GM19025 (cell line): ENCODE measurements at regions not wholly inside any gene's neighbourhood (a gene's known extent, or its start where the extent isn't known, plus 50 kb on each side); places are given as distances from the start of the nearest gene placed in this dataset.

Experiments
- ATAC-seq: cut with Tn5 transposase; IDR thresholded peaks from one replicate; pipeline ENCODE4 v1.9.1; 2021; ENCODE audit warnings: mild to moderate bottlenecking, low read depth, moderate library complexity; ENCODE audit not compliant: unreplicated experiment

DNA sequence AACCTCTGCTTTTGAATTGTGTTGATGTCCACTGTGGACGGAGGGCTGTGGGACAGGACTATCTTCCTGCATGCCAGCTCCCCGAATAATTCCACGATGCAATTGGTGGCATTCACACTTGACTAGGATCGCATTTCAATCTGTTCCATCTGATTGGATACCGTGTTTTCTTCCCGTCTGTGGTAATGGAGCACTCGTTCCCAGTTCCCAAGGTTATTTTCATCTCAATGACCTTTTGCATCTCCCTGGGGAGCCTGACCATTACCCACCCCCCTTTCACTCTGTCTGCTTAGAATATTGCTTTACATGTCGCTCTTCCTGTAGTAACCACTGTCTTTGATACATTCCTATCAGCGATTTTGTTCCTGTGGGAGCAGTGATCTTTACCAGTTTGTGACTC lies 402.2 kb upstream of the WWC1 start:
- no peak for ATAC-seq

DNA sequence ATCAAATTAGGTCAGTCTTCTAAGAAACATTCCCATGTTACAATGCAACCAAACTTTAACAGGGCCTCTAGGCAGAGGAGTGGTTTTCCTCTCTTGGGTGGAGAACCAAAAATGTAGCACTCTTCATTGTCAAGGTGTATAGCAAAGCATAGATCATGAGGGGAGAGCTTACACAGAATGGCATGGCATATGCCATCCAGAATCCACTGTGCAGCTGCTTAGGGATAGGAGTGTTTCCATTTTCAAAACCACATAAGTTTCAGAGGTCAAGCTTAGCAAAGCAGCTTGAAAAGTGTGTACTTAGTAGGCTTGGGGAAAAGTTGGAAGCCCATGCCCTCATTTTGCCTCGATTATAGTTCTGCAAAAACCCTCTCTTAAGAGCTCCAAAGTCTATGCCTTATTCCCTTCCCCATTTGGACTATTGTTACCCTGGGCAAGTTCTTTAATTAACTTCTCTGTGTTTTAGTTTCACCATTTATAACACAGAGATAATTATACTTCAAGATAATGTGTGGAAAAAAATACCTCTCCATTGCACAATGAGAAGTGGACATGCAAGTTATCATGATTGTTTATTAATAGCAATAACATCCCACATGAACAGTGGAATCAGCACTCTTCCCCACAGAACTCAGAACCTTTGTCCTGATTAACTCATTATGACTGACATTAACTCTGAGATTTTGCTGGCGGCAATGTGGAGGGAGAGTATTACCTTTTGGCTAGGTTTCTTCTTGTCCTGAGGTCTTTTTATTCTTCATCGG lies 398.9 kb upstream of the WWC1 start:
- no peak for ATAC-seq

- no peak for ATAC-seq
Measured at GRCh38 chr5:167893271-167893670, 398.2 kb upstream of the WWC1 start.

DNA sequence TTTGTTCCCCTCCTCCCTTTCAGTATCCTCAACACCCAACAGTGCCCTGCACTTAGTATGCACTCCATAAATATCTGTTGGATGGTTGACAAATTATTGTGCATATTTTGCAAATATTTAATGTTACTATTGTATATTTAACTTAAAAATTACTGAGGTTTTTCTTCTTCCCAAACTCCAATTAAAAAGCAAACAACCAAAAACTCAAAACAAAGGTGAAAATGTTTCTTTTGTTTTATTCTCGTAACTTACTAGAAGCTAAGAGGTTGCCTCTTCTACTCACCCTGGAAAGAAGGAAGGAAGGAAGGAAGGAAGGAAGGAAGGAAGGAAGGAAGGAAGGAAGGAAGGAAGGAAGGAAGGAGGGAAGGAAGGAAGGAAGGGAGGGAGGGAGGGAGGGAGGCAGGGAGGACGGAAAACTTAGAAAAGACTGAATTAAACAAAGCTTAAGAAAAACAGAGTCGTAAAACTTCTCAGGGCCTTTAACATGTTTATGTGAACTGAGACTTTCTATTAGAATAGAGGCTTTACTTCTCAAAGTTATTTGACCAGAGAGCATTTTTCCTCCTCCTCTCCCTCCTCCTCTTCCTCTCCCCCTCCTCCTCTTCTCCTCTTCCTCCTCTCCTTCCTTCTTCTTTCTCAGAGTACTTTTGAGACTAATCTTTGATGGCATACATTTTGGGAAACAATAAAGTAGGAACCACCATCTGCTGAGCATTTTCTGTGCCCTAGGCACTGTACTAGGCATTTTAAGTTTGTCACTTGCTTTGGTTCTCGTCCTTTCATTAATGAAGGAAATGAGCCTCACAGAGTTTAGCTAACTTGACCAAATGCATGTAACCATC lies 396.6 kb upstream of the WWC1 start:
- ATAC-seq: no peak

GRCh38 chr5:167895899-167896659 lies 395.4 kb upstream of the WWC1 start:
- no peak for ATAC-seq

GRCh38 chr5:167896814-167897213 lies 394.6 kb upstream of the WWC1 start:
- no peak for ATAC-seq

GRCh38 chr5:167897371-167897770 lies 394.1 kb upstream of the WWC1 start:
- ATAC-seq: no peak

DNA sequence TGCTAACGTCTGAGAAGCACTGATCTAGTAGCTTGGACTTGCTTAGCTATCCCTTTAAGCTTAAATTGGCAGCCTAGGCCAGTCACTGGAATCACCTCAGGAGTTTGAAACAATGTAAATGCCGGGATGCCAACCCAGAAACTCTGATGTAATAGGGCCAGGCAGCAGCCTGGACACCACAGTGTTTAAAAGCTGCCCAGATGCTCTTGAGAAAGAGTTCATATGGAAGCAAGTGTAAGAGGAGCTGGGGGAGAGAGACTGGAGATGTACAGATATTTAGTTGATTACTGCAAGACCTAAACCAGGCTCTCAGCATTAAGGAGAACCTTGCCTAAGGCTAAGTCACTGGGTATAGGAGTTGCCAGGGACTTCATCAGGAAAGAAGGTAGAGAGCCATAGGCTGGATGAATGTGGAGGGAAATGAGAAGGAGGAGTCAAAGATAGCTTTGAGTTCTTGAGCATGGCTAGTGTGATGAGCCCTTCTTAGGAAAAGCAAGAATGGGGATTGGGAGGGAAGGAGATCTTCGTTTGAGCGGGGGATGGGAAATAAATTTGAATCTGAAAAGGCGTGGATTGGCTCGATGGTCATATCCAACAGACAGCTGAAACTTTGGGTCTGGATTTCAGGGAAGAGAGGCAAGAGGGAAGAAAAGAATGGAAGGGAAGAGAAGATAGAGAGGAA lies 392.9 kb upstream of the WWC1 start:
- ATAC-seq: no peak

DNA sequence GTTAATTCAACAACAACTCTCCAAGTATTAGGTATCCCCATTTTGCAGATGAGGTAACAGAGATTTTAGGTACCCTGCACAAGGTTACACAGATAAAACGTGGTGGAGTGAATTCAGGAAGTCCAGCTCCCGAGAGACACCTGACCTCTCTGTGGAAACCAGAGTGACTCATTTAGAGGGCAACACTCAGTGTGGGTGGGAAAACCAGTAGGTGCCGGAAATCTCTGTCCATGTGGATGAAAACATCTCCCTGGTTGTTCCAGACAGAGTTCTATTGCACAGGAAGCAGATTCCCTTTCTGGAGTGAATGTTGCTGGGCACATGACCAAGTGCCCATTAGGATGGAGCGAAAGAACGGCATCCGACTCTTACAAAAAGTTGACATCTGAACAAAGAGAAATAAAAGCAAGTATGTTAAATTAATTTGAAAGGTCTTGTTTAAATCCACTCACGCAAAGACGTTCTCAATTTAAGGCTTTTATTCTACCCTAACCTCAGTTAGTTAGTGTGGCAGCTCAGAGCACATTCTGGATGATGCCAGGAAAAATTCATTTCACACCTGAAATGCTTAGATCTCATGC lies 391.9 kb upstream of the WWC1 start:
- no peak for ATAC-seq

- ATAC-seq: no peak
Measured at GRCh38 chr5:167900340-167900935, 391.0 kb upstream of the WWC1 start.

GRCh38 chr5:167902298-167902697 lies 389.1 kb upstream of the WWC1 start:
- ATAC-seq: no peak

DNA sequence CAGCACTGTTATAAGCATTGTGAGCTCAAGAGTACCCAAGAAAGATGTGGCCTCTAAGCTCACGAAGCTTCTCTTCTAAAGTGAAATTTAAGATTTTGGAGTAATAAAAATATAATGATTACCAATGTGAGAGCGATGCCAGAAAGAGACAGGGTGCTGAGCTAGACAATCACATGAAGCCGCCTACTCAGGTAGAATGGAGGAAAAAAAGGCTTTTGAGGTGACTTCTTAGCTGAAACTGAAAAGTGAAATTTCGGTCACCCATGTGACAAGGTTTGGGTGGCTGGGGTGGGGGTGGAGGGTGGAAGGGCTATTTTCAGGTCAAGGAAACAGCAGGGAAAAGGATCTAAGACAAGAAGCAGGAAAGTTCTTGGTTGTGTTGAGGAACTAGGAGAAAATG lies 388.2 kb upstream of the WWC1 start:
- no peak for ATAC-seq

GRCh38 chr5:167903659-167904058 lies 387.8 kb upstream of the WWC1 start:
- ATAC-seq: no peak

DNA sequence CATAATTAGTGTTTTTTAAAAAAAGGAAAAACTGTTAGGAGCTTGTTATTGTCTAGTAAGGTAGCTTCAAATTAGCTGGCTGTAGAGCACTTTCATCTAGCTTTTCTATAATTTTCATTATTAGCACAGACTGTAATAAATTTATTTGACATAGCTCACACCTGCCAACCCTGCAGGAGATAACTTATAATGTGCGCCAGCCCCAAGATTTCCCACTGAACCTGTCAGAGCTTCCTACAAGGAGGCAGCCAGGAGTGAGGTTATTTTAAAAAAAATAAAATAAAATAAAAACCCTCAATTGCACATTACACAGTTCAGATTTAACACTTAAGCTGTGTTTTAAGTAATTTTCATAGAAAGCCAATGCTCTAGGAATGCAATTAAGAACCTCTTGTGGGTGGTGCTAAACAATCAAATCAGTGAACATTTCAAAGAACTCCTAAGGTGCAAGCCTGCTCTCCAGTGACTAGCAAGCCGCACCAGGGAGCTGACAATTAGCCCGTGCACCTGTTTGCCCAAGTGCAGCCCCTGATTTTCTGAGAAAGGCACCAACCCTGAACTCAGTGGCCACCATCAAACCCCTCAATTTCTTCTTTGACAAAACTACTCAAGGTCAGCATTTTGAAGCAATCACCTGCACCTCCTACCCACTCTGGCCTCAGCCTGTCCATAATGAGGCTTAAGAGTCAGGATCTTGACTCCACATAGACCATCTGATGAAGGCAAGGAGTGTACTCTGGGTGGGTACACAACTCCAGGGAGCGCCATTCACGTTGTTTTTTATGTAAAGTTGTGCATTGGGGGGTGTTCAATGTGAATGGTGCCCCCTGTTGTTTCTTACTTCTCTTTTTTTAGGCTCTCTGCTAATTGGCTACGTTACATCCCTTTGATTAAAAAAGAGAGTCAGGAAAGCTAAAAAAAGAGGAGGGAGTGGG lies 385.3 kb upstream of the WWC1 start:
- ATAC-seq: no peak

GRCh38 chr5:167908606-167909005 lies 382.8 kb upstream of the WWC1 start:
- no peak for ATAC-seq

- no peak for ATAC-seq
Measured at GRCh38 chr5:167912941-167913665, 378.3 kb upstream of the WWC1 start.

DNA sequence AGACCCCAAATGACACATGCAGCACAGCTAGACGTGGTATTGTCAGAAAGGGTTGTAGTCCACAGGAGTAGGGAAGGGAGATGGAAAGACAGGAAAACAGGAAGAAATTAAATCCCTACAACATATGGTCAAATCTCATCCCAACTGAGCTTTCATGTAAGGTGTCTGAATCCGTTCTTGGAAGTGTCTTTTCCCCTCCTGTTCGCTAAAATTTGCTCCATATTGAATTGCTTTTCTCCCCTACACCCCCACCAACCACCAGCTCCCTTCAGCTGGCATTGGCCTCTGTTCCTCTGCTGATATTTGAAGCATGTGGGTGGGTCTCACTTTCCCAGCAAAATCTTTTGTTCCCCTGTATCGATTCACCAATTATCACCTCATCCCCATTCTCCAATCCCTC lies 376.2 kb upstream of the WWC1 start:
- no peak for ATAC-seq

DNA sequence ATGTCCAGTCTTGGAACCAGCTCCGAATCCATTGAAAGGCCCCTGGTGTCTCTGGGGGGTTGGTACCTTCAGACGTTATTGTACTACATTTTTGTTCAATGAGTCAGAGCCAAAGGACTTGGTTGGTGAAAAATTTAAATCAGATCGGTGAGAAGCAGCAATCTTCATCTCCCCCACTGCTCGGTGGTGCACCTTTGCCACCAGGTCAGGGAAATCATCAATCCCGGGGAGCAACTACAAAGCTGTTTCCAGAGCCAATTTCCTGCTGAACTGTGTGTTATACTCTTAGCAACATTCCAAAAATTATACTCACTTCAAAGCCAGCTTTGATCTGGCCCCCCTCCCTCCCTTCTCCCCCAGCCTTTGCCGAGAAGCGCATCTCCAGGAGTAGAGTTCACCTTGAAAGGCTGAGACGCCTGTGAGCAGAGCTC lies 375.2 kb upstream of the WWC1 start:
- ATAC-seq: no peak
